Erythroblast (primary cell): ENCODE measurements at regions not wholly inside any gene's neighbourhood (a gene's known extent, or its start where the extent isn't known, plus 50 kb on each side); places are given as distances from the start of the nearest gene placed in this dataset.

ENCODE experiments used
- GATA1 ChIP-seq: IDR thresholded peaks from 2 replicates; pipeline ENCODE4 v1.6.1; 2011; ENCODE audit warnings: low read depth, mild to moderate bottlenecking, control low read depth, low read length, moderate library complexity
- POLR2A ChIP-seq: IDR thresholded peaks from 2 replicates; pipeline ENCODE4 v1.6.1; 2011; ENCODE audit warnings: mild to moderate bottlenecking, low read length

DNA sequence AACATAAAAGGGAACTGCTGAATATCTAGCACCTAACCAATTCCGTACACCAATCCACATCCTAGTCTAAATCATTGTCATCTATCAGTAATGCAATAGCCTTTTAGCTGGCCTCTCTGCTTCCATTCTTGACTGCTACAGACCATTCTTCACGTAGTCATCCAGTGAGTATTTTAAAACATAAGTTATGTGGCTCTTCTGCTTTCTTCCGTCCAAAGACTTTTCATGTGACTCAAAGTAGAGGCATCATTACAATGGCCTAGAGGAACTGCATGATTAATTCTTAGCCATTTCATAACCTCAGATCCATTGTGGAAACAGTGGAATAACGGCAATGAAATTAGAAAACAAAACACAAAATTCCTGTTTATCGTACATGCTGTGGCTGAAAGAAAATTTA is 88.9 kb upstream of the CBLB start:
- TF ChIP-seq POLR2A (no peak), GATA1 (no peak)
